SIG-M5 treated with dmso at 0.1 percent for 504 hours (cell line): ENCODE measurements at regions not wholly inside any gene's neighbourhood (a gene's known extent, or its start where the extent isn't known, plus 50 kb on each side); places are given as distances from the start of the nearest gene placed in this dataset.
"Not testable (repeated sequence)": the region's sequence is repeated elsewhere in the genome, so short reads cannot be mapped to it uniquely, and the experiment has no call there.

Experiments used
- DNase-seq: peaks from one replicate; lab custom pipeline; 2025; ENCODE audit not compliant: unreplicated experiment; lab: John Stamatoyannopoulos, UW

DNA sequence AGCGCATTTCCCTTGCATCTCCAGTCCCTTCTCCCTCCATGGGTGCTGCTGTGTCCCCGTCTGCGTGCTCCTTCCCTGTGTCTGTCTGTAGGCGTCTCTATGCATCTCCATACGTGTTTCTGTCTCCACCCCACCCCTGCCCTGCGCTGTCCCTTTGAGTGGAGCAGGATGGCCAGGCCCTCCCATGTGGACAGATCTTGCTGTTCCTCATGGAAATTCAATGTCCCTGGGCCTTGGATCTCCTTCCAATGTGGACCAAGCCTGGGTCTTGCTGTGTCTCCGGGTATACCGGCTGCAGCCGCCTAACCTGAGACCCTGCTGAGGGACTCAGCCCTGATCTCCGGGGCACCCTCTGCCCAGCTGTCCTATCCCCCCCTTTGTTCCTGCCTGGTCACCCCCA, 172.7 kb downstream of the BMP7 start:
- no peak for DNase-seq

DNA sequence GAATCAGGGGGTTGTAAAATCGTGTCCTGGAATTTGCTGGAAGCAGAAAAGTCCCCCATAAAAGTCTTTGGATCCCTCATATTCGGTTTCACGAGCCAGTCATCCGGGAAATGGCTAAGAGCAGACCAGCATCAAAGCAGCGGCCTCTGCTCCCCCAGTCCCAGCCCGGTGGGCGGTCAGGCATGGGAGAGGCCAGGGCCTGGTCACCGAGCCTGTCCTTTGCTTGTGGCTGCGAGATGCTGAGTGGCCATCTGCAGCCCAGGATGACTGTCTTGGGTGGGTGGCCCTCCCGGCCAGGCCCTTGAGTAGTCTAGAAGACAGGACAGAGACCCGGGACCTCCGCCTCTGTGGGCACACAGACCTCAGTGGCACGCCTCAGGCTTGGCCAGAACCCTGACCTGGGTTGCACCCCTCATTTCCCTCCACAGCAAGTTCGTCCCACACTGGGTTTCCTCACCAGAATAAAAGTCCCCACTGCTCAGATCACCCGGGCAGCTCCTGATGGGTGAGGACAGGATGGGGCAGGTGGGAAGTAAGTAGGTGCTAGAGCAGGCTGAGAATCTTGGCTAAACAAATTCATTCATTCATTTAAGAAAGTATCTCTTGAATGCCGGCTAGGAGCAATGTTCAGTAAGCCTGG, 172.1 kb downstream of the BMP7 start:
- DNase-seq, result no peak

DNA sequence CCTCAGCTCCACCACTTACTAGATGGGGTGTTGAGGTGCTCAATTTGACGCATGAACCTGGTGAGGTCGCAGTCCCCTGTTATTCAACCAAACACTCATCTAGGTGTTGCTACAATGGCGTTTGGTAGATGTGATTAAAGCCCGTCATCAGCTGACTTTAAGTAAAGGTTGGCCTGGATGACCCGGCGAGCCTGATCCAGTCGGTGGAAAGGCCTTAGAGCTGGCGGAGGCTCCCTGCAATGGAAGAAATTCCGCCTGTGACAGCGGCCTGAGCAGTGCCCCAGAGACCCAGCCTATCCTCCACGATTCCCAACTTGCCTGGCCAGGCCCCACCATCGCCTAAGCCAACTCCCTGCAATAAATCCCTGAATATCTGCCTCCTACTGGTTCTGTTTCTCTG, 171.4 kb downstream of the BMP7 start:
- no peak for DNase-seq

DNA sequence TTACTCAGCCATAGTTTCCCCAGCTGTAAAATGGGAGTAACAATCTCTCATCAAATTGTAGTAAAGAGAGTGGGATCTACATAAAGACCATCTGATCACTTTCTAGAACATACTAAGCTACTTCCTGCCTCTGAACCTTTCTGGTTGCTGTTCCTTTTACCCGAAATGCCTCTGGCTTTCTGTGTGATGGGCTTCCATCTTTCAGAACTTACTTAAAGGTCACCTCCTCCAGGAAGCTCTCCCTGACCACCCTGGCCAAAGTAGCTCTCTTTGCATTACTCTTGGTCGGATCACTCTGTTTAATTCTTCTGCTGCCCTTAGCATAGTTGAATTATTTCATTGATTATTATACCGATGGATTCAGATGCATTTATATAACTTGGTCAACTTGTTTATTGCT, 171.0 kb downstream of the BMP7 start:
- DNase-seq, result no peak

DNA sequence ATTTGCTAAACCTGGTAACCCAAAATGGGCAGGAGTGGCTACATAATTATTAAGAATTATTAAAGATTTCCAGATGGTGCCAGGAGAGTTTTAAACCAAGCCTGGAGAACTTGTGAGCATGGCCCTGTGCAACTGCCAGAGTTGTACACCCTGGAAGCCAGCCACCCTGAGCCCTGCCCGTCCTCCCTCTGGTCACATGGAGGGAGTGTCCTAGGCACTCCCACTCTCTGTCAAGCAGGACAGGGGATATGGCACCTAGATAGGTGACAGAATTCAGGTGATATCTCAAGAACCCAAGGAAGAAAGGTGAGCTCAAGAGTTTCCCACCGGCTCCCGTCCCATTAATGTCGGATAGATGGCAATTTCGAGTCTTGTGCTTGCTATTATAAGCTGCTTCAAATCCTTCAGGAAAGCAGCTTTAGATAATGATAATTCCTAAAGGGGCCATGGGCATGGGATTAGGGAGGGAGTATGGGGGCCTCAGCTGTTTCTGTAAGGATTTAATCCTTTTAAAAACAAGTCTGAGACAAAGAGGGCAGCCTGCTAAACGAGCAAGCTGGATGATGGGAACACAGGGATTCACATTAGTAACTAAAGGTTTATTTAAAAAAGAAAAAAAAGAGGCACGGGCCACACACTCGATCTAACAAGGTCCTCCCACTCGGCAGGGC, 169.1 kb downstream of the BMP7 start:
- DNase-seq, result no peak

DNA sequence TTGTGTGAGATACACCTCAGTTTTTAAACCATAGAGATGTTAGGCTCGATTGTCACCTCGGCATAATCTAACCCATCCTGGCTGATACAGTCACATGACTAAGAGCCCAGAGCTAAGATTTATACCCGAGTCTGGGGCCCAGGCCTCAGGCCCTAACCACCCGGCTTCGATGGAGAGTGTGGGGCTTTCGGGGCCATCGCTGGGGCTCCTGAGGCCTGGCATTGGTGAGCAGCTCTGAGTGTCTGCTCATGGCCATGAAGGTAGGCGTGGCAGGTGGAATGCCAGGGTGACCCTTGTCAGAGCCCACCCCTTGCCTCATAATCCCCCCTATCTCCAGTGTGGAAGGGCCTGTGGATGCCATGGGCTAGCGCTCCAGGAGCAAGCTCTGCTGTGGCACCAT, 164.3 kb downstream of the BMP7 start:
- DNase-seq, result no peak

DNA sequence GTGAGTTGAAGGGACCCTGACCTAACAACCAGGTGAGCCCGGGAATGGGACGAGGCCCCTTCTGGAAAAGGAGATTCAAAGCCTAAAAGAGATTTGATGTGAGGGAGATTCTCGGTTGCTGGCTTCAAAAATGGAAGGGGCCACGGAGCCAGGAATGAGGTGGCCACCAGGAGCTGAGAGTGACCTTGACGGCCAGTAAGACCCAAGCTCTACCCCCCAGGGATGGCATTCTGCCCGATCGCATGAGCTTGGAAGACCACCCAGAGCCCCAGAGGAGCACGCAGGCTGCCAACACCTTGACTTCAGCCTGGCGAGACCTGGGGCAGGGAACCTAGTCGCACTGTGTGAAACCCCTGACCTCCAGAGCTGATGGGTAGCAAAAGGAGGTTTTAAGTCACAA, 163.9 kb downstream of the BMP7 start:
- no peak for DNase-seq

DNA sequence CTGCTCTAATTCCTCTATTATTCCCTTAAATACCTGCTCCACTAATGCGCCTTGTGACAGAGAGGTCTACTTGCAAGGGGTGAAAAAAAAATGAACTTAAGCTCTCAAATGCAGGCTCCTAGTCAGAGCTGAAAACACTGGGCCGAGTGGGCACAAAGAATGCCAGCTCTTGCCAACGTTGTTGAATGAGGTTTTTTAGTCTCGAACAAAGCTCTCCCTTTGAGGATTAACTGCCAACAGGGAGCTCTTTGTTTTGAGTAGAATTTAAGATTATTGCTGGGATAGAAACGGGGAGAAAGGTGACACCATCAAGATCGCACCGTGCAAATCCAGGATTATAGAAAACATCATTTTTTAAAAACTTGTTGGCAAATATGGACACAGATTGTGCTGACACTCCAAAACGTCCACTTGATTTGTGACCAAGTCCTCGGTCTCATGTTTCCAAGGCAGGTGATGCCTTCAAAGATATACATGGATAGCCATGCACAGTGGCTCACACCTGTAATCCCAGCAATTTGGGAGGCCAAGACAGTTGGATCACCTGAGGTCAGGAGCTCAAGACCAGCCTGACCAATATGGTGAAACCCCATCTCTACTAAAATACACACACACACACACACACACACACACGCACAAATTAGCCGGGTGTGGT, 163.2 kb downstream of the BMP7 start:
- no peak for DNase-seq

DNA sequence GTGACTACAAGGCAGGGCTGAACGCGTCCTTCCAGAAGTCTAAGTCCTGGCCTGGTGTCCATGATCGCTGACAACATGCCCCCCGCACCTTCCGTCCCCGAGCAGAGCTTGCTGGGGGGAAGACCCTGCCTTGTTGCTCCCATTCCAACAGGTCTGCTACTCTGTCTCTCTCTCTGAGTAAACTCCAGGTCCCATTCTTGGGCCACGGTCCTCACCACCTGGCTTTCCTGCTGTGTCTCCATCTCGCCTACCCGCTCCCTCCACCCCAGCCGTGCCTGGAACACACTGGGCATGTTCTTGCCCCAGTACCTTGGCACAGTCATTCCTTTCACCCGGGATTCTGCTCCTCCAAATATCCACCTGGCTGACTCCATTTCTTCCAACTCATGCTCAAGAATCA, 162.3 kb downstream of the BMP7 start:
- DNase-seq, result no peak

DNA sequence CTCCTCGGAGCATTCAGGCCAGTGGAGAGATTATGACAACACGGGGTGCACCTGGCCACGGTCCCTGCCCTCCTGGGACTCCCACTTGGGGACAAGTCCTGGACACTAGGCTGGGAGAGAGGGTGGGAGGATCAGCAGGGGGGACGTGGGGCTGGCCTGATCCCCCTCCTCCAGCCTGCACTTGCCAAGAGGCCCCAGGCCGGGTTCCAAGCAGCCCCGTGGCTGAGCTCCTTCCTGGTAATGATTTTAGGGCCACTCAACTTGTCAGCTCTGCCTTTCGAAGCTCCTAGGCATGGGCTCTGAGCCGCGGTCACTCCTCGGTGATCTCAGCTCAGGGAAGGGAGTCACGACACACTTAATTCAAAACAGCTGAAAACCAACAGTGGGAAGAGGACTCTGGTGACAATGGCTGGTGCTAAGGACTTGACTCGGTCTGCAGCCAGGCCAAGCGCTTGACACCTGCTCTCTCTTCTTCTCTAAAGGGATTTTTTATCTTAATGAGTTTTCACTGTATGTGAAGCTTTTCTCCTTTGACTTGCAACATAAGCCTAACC, 161.7 kb downstream of the BMP7 start:
- no peak for DNase-seq

DNA sequence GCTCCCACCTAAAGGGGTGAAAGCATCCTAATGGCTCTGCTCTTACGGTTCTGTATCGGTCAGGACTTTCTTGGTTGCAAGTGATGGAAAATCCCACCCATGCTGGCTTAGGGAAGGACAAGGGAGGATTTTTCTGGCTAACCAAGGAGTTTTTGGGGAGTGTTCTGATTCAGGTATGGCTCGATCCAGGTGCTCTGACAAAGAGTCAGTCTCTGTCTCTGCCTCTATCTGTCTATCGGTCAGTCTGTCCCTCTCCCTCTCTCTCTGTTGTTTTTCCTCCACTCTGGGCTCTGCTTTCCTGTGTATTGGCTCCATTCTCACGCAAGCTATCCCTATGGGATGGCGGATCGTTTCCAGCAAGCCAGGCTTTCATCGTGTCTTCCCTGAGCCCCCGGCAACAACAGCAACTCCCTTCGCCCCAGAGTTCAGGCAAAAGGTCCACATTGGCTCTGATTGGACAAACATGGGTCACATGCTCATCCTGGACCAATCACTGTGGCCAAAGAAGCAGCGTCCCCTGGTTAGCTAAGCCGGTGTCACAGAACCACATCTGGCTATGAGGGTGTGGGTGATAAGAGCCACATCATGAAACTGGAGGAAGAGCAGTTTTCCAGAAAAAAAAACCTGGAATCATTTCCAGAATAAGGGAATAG, 160.3 kb downstream of the BMP7 start:
- no peak for DNase-seq

DNA sequence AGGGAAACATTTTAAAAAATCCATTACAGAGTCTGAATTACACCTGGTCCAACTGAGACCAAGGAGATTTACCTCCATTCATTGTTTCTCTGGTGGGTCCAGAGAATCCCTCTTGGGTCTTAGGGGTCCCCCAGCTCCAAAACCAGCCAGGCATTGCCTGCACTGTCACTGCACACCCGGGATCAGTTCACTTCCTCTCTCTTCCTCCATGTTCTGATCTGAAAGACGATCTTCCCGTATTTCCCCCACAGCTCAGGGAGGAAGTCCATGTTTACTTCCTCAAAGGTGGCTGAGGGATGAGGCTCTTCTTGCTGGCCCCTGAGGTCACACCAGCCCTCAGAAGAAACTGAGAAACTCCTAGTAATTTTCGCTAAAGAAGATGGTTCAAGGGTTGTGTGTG, 159.7 kb downstream of the BMP7 start:
- no peak for DNase-seq

DNA sequence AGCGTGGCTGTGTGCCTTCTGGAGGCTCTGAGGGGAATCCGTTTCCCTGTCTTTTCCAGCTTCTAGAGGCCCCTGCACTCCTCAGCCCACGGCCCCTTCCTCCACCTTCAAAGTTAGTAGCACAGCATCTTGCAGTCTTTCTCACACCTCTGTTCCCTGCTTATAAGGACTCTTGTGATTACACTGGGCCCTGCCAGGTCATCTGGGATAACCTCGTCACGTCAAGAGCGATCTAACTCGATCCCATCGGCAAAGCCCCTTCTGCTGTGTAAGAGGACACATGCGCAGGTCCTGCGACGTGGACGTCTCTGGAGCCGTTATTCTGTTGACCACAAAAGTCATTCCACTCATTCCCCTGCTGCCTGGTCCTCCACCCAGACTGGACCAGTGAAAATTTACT, 159.2 kb downstream of the BMP7 start:
- DNase-seq, result no peak

DNA sequence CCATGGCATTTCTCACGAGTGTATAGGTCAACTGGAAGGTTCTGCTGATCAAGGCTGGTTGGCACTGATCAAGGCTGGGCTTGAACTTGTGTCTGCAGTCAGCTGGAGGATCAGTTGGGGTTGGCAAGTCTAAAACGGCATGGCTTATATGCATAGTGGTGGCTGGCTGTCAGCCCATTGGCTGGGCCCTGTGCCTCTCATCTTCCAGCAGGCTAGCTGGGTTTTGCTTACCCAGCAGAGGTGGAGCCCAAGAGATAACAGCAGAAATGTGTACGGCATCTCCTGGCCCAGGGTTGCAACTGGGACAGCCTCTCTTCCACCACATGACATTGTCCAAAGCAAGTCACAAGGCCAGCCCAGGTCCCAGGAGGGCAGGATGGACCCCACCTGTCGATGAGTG, 158.2 kb downstream of the BMP7 start:
- peak; percentile 71 for DNase-seq

DNA sequence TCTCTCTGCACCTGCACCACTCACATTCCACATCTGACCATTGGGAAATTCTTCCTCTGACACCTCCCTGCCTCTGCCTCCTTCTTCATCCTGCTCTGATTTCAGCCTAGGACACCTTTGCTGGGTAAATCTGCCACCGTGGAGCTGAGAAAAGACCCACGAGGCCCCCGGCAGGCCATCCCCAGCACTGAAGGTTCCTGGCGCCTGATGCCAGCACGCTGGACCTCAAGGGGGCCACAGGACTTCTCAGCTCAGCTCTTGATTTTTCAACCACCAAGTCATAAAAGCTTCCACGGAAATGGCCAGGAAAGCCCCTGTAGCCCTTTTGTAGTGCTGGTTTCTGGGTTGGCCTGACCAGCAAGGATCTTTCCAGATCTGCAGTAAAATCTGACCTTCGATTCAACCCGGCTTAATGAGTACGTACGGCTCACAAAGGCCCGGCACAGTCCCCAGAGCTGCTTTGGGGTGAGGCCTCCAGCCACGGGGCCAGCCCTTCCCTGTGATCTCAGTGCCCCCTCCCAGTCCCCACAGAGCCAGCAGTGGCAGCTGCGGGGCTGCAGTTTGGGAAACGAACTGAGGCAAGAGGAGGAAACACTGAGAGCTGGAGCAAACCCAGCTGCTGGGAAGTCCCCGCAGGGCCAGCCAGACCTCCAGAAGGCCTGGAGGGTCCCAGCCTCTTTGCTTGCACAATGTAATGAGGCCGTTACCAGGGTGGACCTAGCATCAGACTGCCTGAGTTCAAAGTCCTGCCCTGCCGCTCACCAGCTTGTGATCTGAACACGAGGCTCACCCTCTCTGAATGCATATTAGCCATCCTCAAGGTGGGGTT, 157.5 kb downstream of the BMP7 start:
- DNase-seq, result peak; percentile 78

DNA sequence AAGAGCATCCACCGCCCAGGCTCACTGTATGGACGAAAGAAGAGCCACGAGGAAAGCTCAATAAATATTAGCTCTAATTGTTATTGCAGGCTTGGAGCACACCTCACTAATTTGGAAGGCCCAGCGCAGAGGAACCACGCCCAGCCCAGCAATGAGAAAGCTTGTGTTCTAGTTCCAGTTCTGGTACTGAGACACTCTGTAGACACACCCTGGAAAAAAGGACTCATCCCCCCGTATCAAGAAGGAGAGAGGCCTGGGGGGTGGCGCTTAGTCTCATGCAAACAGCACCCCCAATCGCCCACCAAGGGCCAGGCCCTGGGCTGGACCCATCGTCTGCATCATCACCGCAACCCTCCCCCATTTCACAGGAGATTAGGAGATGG, 156.9 kb downstream of the BMP7 start:
- DNase-seq, result no peak

DNA sequence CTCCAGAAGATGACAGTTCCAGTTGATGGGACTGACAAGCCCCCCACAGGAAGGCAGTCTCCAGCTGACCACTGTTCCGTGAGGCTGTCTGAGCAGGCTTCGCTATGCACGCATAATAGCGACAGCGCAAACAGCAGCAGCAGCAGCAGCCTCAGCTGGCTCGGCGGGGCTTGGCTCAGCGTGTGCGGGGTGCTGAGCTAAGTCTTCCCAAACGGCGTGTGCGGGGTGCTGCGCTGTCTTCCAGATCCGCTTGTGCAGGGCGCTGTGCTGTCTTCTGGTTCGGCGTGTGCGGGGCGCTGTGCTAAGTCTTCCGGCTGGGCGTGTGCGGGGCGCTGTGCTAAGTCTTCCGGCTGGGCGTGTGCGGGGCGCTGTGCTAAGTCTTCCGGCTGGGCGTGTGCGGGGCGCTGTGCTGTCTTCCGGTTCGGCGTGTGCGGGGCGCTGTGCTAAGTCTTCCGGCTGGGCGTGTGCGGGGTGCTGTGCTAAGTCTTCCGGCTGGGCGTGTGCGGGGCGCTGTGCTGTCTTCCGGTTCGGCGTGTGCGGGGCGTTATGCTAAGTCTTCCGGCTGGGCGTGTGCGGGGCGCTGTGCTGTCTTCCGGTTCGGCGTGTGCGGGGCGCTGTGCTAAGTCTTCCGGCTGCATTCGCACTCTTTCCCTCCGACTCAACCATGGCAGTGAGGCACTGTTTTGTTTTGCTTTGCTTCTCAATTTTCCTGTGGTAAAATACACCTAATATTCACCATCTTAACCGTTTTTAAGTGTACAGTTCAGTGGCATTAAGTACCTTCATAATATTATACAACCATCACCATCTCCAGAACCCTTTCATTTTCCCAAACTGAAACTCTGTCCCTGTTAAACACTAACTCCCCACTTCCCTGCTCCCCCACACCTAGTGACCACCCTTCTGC, 156.1 kb downstream of the BMP7 start:
- DNase-seq, result not testable (repeated sequence)

DNA sequence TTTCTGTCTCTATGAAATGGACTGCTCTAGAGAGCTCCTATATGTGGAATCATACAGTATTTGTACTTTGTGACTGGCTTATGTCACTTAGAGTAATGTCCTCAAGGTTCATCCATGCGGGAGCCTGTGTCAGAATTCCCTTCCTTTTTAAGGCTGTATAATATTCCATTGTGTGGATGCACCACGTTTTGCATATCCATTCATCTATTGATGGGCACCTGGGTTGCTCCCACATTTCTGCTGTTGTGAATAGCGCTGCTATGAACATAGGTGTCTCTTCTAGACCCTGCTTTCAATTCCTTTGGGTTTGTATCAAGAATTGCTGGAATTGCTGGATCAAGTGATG, 155.4 kb downstream of the BMP7 start:
- no peak for DNase-seq

DNA sequence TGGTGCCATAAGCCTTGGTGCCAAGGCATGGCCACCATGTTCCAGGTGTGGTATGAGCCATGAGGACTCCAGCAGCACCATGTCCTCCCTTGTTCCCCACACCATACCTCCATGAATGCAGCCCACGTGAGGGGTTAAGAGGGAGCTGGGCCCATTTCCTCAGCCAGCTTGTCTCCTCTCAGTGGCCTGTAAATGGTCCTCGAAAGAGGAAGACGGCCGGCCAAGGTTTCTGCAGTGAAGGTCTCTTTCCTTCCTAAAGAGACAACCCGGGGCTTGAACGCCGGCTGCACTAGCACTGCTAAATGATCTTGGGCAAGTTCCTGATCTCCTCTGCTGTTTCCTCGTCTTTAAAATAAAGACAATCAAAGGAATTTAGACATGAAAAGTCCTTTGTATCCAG, 154.0 kb downstream of the BMP7 start:
- DNase-seq, result no peak
